Endothelial cell of umbilical vein (primary cell): ENCODE measurements at regions not wholly inside any gene's neighbourhood (a gene's known extent, or its start where the extent isn't known, plus 50 kb on each side); places are given as distances from the start of the nearest gene placed in this dataset.

Experiments used
- BruUV-seq: library from RNA; stranded (reverse); fragments of 400-500 nt; replicated peaks from 2 replicates; lab custom pipeline; 2021; lab: Mats Ljungman, UMichigan
- CTCF ChIA-PET: fragments of 300-600, 350-600 bp; sonication (Branson Sonifier 250); formaldehyde crosslinking; loops from one replicate; lab custom pipeline; 2021; ENCODE audit warnings: antibody characterized with exemption, inconsistent platforms; lab: Charles Lee
- POLR2A ChIA-PET: fragments of 300-600, 350-600 bp; sonication (Branson Sonifier 250); formaldehyde crosslinking; loops from one replicate; lab custom pipeline; 2021; ENCODE audit warnings: antibody characterized with exemption, inconsistent platforms; lab: Charles Lee
- DNase-seq: peaks from one replicate; pipeline ENCODE4 v3.0.0-alpha.2; 2011; ENCODE audit warnings: low read depth, low spot score
- FAIRE-seq: peaks from 2 replicates; lab custom pipeline; 2011; peaks lifted over from hg19 to GRCh38; lab: Jason Lieb, UNC
- H2AFZ ChIP-seq: 2 replicates; pipeline ENCODE4 v1.6.0; 2012; ENCODE audit warnings: low read depth, low read length, control low read depth, inconsistent platforms
- H3K27ac ChIP-seq: 2 replicates; pipeline ENCODE4 v1.5.1; 2011; ENCODE audit warnings: low read depth, mild to moderate bottlenecking, control low read depth, low read length, moderate library complexity; ENCODE audit not compliant: insufficient read depth
- H3K27me3 ChIP-seq, 2 experiments: 2 replicates each; pipeline versions ENCODE4 v1.6.0 to v1.6.1; 2011; ENCODE audit warnings: low read length in 2 of 2, mixed read lengths in 1 of 2; ENCODE audit not compliant: control insufficient read depth in 2 of 2, insufficient read depth in 2 of 2
- H3K36me3 ChIP-seq, 2 experiments: 2 replicates in 1 of 2; 3 replicates in 1 of 2; pipeline ENCODE4 v1.5.1; 2011; ENCODE audit warnings: low read length in 2 of 2, mild to moderate bottlenecking in 1 of 2, moderate library complexity in 1 of 2; ENCODE audit not compliant: control insufficient read depth in 2 of 2, insufficient read depth in 2 of 2; ENCODE audit errors: extremely low read depth in 1 of 2
- H3K4me1 ChIP-seq: 3 replicates; pipeline ENCODE4 v1.5.1; 2011; ENCODE audit warnings: mild to moderate bottlenecking, low read length; ENCODE audit not compliant: control insufficient read depth, insufficient read depth; ENCODE audit errors: extremely low read depth
- H3K4me2 ChIP-seq: 2 replicates; pipeline ENCODE4 v1.6.1; 2011; ENCODE audit warnings: low read length, control low read depth, mixed read lengths; ENCODE audit not compliant: insufficient read depth
- H3K4me3 ChIP-seq, 3 experiments: fragments of 200-600 bp in 1 of 3; sonication (generic), shearing (Covaris generic) in 1 of 3; replicated peaks in 1 of 3; 2 replicates each; pipeline ENCODE4 v1.5.1; 2011 to 2016; ENCODE audit warnings: control low read depth in 3 of 3, low read length in 3 of 3, mild to moderate bottlenecking in 2 of 3, inconsistent platforms in 1 of 3, low read depth in 1 of 3, moderate library complexity in 1 of 3; ENCODE audit not compliant: insufficient read depth in 1 of 3
- H3K79me2 ChIP-seq: 2 replicates; pipeline ENCODE4 v1.6.0; 2012; ENCODE audit warnings: low read length, inconsistent platforms; ENCODE audit not compliant: control insufficient read depth, insufficient read depth
- H3K9ac ChIP-seq: replicated peaks from 2 replicates; pipeline ENCODE3; 2011; ENCODE audit warnings: low read length, control low read depth; ENCODE audit not compliant: insufficient read depth; ENCODE audit errors: extremely low read depth
- H3K9me1 ChIP-seq: replicated peaks from 3 replicates; pipeline ENCODE4 v1.6.0; 2011; ENCODE audit warnings: mild to moderate bottlenecking, low read length; ENCODE audit not compliant: control insufficient read depth, insufficient read depth; ENCODE audit errors: extremely low read depth
- H3K9me3 ChIP-seq: replicated peaks from 2 replicates; pipeline ENCODE4 v1.5.1; 2012; ENCODE audit warnings: low read length, inconsistent platforms; ENCODE audit not compliant: control insufficient read depth, insufficient read depth
- H4K20me1 ChIP-seq: replicated peaks from 2 replicates; pipeline ENCODE3; 2011; ENCODE audit warnings: mild to moderate bottlenecking, low read length; ENCODE audit not compliant: control insufficient read depth, insufficient read depth; ENCODE audit errors: extremely low read depth
- CTCF ChIP-seq, 2 donors: IDR thresholded peaks; 1 replicate in 1 of 2; 2 replicates in 1 of 2; pipeline ENCODE4 v1.5.1; 2011; ENCODE audit warnings: low read length in 2 of 2, mild to moderate bottlenecking in 2 of 2, moderate library complexity in 2 of 2, control low read depth in 1 of 2, inconsistent platforms in 1 of 2, low read depth in 1 of 2; ENCODE audit not compliant: insufficient read depth in 1 of 2; ENCODE audit errors: extremely low read depth in 1 of 2
- EZH2 ChIP-seq: IDR thresholded peaks from 2 replicates; pipeline ENCODE4 v1.6.1; 2012; ENCODE audit warnings: borderline replicate concordance, low read depth, mild to moderate bottlenecking, moderate library complexity, low read length, inconsistent platforms; ENCODE audit not compliant: severe bottlenecking
- FOS ChIP-seq: IDR thresholded peaks from 2 replicates; pipeline ENCODE4 v1.6.1; 2011; ENCODE audit warnings: mild to moderate bottlenecking, low read length, moderate library complexity, borderline replicate concordance; ENCODE audit not compliant: insufficient read depth
- GATA2 ChIP-seq: IDR thresholded peaks from 2 replicates; pipeline ENCODE4 v1.7.0; 2011; ENCODE audit warnings: low read depth, mild to moderate bottlenecking, moderate library complexity, mixed read lengths, low read length; ENCODE audit not compliant: insufficient read length, insufficient read depth
- JUN ChIP-seq: IDR thresholded peaks from 2 replicates; pipeline ENCODE4 v1.6.1; 2011; ENCODE audit warnings: borderline replicate concordance, low read depth; ENCODE audit not compliant: insufficient read length, insufficient read depth
- MAX ChIP-seq: IDR thresholded peaks from 2 replicates; pipeline ENCODE4 v1.6.1; 2011; ENCODE audit not compliant: insufficient read depth, insufficient read length
- MYC ChIP-seq: IDR thresholded peaks from one replicate; pipeline ENCODE4 v1.6.1; 2011; ENCODE audit warnings: mild to moderate bottlenecking, low read depth, low read length
- POLR2A ChIP-seq: IDR thresholded peaks from 2 replicates; pipeline ENCODE4 v1.6.1; 2012; ENCODE audit warnings: low read depth, mild to moderate bottlenecking, control low read depth, low read length
- POLR2AphosphoS5 ChIP-seq: IDR thresholded peaks from 2 replicates; pipeline ENCODE4 v1.6.1; 2012; ENCODE audit warnings: low read depth, mild to moderate bottlenecking, control low read depth, low read length, moderate library complexity; ENCODE audit not compliant: insufficient read depth
- dilution Hi-C: fragments of 300-500 bp; cut with MboI; formaldehyde crosslinking; loops from one replicate; pipeline ENCODE4 v1.15.0; 2019; ENCODE audit warnings: low sequenced_read_pairs; ENCODE audit not compliant: extremely low pct_ligation_motif_present
- intact Hi-C: fragments of 100-400 bp; cut with micrococcal nuclease; formaldehyde crosslinking; loops from one replicate; pipeline ENCODE4 v1.10.0; 2022

- Histone ChIP-seq H3K79me2 (no peaks in the 10 kb centered on the region), H3K4me3 (no peak overlapping the region), H3K36me3 (no peaks in the 10 kb centered on the region), H4K20me1 (no peaks in the 10 kb centered on the region), H3K9me3 (no peaks in the 10 kb centered on the region), H3K4me1 (peaks cover 20% of the 10 kb centered on the region), H3K9ac (no peak overlapping the region), H3K9me1 (no peaks in the 10 kb centered on the region), H3K27me3 (no peaks in the 10 kb centered on the region), H2AFZ (no peak overlapping the region), H3K4me2 (no peak overlapping the region), H3K27ac (no peak overlapping the region)
- TF ChIP-seq POLR2A (no peak), JUN (no peak), CTCF (IDR thresholded peaks at IDR 0.05; ENCODE audit: extremely low read depth in 1 of 2, insufficient read depth in 1 of 2, low read depth in 1 of 2, low read length in 2 of 2) (no peak), GATA2 (no peak), MAX (no peak), POLR2AphosphoS5 (no peak), EZH2 (no peak), FOS (no peak), MYC (no peak)
- ChIA-PET CTCF (no interaction called here), POLR2A (no interaction called here)
- dilution Hi-C loops (no loop called here), intact Hi-C loops (no loop called here)
- DNase-seq (no peak), FAIRE-seq (no peak)
- no TSS peak for BruUV-seq
These were observed 113.9 kb downstream of the HFE start for GRCh38 chr6:26200918-26201721.
